ENCODE measurements at regions not wholly inside any gene's neighbourhood (a gene's known extent, or its start where the extent isn't known, plus 50 kb on each side); places are given as distances from the start of the nearest gene placed in this dataset.

DNA sequence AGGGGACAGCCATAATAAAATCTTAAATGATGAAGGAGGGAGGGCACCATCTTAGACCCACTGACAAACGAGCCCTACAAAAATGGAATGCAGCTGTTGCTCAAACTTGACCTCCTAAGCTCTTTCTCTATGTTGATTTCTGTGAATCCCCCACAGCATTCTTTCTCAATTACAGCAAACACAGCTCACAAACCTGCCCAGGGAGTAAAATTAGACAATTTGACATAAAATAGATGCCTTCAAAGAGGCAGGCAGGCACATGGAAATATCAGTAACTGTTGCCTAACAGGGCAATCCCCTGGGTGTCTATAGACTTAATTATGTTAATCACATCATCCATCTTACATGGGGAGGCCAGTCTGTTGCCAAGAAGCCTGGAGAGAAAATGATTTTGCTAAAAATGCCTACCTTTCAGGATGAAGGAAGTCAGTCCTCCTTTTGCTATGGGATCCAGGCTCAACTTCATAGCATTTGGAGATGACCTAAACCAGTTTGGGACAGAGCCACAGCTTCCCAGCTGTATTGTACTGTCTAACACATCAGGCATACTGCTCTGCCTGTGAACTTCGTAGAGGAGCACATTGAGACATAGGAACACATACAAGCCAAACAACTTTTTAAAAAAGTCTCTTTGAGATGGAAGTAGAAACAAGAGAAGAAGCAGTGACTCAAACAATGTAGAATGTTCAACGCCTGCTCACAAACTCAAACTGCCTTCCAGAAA is 1177.4 kb downstream of the SORCS1 start:
- Histone ChIP-seq H3K27ac (no peak overlapping the region), H3K9me3 (no peaks in the 10 kb centered on the region), H3K4me1 (no peaks in the 10 kb centered on the region), H3K36me3 (no peaks in the 10 kb centered on the region), H3K27me3 (no peaks in the 10 kb centered on the region), H3K4me3 (no peak overlapping the region)
- peak; percentile 80 for ATAC-seq
- WGBS, 2 donors (ENCODE audit: low coverage in 1 of 2), result 39 to 58% methylated on average over 2 to 3 of the region's 3 CpGs
- TF ChIP-seq POLR2A (IDR thresholded peaks at IDR 0.05) (no peak), POLR2AphosphoS5 (IDR thresholded peaks at IDR 0.05) (no peak), EP300 (IDR thresholded peaks at IDR 0.05) (no peak)
- TF ChIP-seq, protein P1, sequence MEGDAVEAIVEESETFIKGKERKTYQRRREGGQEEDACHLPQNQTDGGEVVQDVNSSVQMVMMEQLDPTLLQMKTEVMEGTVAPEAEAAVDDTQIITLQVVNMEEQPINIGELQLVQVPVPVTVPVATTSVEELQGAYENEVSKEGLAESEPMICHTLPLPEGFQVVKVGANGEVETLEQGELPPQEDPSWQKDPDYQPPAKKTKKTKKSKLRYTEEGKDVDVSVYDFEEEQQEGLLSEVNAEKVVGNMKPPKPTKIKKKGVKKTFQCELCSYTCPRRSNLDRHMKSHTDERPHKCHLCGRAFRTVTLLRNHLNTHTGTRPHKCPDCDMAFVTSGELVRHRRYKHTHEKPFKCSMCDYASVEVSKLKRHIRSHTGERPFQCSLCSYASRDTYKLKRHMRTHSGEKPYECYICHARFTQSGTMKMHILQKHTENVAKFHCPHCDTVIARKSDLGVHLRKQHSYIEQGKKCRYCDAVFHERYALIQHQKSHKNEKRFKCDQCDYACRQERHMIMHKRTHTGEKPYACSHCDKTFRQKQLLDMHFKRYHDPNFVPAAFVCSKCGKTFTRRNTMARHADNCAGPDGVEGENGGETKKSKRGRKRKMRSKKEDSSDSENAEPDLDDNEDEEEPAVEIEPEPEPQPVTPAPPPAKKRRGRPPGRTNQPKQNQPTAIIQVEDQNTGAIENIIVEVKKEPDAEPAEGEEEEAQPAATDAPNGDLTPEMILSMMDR (IDR thresholded peaks at IDR 0.05), result no peak

DNA sequence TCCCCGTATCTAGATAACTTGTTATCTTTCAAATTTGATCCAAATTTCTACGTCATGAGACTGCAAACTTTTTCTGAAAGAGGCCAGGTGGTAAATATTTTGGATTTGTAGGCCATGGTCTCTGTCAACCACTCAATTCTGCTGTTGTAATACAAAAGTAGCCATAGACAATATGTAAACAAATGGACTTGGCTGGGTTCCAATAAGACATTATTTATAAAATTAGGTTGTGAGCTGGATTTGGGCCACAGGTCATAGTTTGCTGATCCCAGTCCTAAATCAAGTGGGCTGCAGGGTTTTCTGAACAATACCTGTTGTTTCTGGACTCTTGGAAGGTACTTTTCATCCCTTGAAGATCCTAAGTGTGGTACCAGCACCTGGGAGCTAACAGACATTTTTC is 1178.0 kb downstream of the SORCS1 start:
- Histone ChIP-seq H3K4me1 (no peaks in the 10 kb centered on the region), H3K27ac (no peak overlapping the region), H3K4me3 (no peak overlapping the region), H3K27me3 (no peaks in the 10 kb centered on the region), H3K36me3 (no peaks in the 10 kb centered on the region), H3K9me3 (no peaks in the 10 kb centered on the region)
- no peak for ATAC-seq
- 74 to 77% methylated on average over 2 of the region's 2 CpGs for WGBS, 2 donors (ENCODE audit: low coverage in 1 of 2)
- no peak for TF ChIP-seq EP300 (IDR thresholded peaks at IDR 0.05)
- no peak for TF ChIP-seq POLR2AphosphoS5 (IDR thresholded peaks at IDR 0.05)
- TF ChIP-seq, protein P1 (IDR thresholded peaks at IDR 0.05), result no peak
- no peak for TF ChIP-seq POLR2A (IDR thresholded peaks at IDR 0.05)

DNA sequence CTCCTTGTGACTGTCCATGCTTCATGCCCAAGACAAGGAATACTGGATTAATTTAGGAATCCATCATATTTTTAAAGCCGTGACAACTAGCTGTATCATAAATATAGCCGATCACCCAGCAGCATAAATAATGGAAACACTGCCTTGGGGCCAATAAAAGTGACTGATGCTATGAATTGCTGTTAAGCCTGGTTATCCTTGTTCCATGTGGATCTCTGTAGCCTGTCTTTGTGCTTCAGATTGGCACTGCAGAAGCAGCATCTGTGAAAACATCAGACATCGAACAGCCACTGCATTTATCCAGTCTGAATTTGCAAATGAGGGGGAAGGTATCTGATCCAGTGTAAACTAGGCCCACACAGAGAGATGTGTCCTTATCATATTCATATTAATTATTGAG is 1181.8 kb downstream of the SORCS1 start:
- no peaks in the 10 kb centered on the region for H3K27me3 ChIP-seq

DNA sequence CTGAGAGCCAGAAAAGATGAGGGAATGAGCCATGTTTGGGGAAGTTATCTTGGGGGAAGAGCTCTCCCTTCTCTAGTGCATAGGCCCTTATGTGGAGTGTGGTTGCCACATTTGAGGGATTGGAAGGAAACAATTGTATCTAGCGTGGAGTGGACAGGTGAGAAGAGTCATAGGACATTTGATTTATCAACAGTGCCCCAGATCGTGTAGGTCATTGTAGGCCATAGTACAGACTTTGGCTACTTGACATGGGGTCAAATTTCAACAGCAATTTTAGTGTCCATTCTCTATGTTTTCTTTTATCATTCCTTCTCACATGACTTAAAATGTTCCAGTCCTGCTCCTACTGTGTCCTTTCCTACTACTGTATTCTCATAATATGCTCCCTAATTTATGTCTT is 1182.8 kb downstream of the SORCS1 start:
- no peaks in the 10 kb centered on the region for H3K27me3 ChIP-seq
- H3K9me3 ChIP-seq, result no peaks in the 10 kb centered on the region
- H3K27ac ChIP-seq, result no peak overlapping the region
- H3K4me3 ChIP-seq, result no peak overlapping the region
- H3K36me3 ChIP-seq, result no peaks in the 10 kb centered on the region
- TF ChIP-seq POLR2AphosphoS5 (IDR thresholded peaks at IDR 0.05) (no peak), POLR2A (IDR thresholded peaks at IDR 0.05) (no peak), EP300 (IDR thresholded peaks at IDR 0.05) (no peak)
- TF ChIP-seq, protein P1 (IDR thresholded peaks at IDR 0.05), result no peak
- 69 to 79% methylated on average over 2 of the region's 2 CpGs for WGBS, 2 donors (ENCODE audit: low coverage in 1 of 2)
- H3K4me1 ChIP-seq, result no peaks in the 10 kb centered on the region
- ATAC-seq, result no peak

More for the DNA sequence above, 1181.8 kb downstream of the SORCS1 start:
- no peak for ATAC-seq
- Histone ChIP-seq H3K27ac (no peak overlapping the region), H3K4me3 (no peak overlapping the region), H3K9me3 (no peaks in the 10 kb centered on the region), H3K36me3 (no peaks in the 10 kb centered on the region), H3K4me1 (no peaks in the 10 kb centered on the region)
- 58 to 80% methylated on average over 2 to 3 of the region's 3 CpGs for WGBS, 2 donors (ENCODE audit: low coverage in 1 of 2)
- TF ChIP-seq POLR2AphosphoS5 (IDR thresholded peaks at IDR 0.05), result no peak
- TF ChIP-seq, protein P1 (IDR thresholded peaks at IDR 0.05), result no peak

DNA sequence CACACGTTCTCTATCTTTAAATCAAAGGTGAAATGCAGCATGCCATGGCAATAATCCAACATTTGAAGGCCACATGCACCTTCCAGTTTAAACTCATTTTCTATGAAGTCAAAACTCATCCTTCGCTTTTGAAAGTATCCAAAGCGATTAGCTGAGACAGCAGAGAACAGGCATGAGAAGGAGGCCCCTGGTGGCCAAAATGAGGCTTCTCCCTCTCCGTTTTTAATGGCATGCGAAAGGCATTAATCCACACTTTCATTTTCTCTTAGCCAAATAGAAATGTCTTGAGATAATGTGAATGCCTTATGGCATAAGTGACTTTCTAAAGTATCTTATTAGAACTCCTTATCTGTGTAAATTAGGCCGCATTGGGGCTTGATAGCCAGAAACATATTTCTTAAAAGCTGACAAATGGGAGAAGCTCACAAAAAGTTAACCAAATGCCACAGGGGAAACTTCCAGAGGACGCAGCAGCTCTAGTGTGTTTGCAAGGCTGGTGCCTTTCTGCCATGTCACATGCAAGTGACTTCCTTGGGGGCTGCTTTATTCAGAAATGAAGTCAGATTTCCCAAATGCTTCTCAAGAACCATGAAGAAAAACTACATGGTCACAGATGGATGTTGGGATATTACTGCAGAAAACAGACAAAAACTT is 1189.6 kb downstream of the SORCS1 start:
- Histone ChIP-seq H3K27ac (peak overlapping the region in 1 of 4 donors; percentile 38), H3K4me3 (peak overlapping the region; percentile 12 to 15), H3K9me3 (no peaks in the 10 kb centered on the region), H3K4me1 (peaks cover 0 to 16% (median 0%) of the 10 kb centered on the region in 3 donors), H3K27me3 (no peaks in the 10 kb centered on the region), H3K36me3 (no peaks in the 10 kb centered on the region)
- TF ChIP-seq POLR2A (IDR thresholded peaks at IDR 0.05), result no peak
- TF ChIP-seq, protein P1 (IDR thresholded peaks at IDR 0.05), result peak; percentile 66 to 76 (median 69)
- TF ChIP-seq POLR2AphosphoS5 (IDR thresholded peaks at IDR 0.05), result no peak
- 20 to 31% methylated on average over 5 to 7 of the region's 7 CpGs for WGBS, 2 donors (ENCODE audit: low coverage in 1 of 2)
- ATAC-seq, result peak; percentile 62
